Vagina (tissue), 2 donors: ENCODE measurements at regions not wholly inside any gene's neighbourhood (a gene's known extent, or its start where the extent isn't known, plus 50 kb on each side); places are given as distances from the start of the nearest gene placed in this dataset.

Source experiments
- DNase-seq, 2 donors: peaks; one replicate each; pipeline ENCODE4 v3.0.0-alpha.2; 2017; ENCODE audit errors: extremely low spot score in 2 of 2
- H3K27ac ChIP-seq: fragments of 200-600 bp; sonication (generic); one replicate; pipeline ENCODE4 v1.5.1; 2019
- H3K27me3 ChIP-seq: fragments of 200-600 bp; sonication (generic); one replicate; pipeline ENCODE4 v1.5.1; 2019
- H3K36me3 ChIP-seq, 2 donors: fragments of 200-600 bp; sonication (generic); one replicate each; pipeline ENCODE4 v1.5.1; 2017 to 2019
- H3K4me1 ChIP-seq: fragments of 200-600 bp; sonication (generic); one replicate; pipeline ENCODE4 v1.5.1; 2019
- H3K4me3 ChIP-seq, 2 donors: fragments of 200-600 bp; sonication (generic); 1 replicate in 1 of 2; 2 replicates in 1 of 2; pipeline ENCODE4 v1.5.1; 2016 to 2019
- H3K9me3 ChIP-seq: fragments of 200-600 bp; sonication (generic); one replicate; pipeline ENCODE4 v1.5.1; 2019
- CTCF ChIP-seq, 3 experiments: fragments of 450-650 bp in 2 of 3; fragments of 200-600 bp in 1 of 3; sonication (generic) in 1 of 3; IDR thresholded peaks; one replicate each; pipeline ENCODE4 v1.5.1; 2017 to 2019; ENCODE audit warnings: antibody characterized with exemption in 3 of 3, mild to moderate bottlenecking in 2 of 3, moderate library complexity in 2 of 3
- POLR2A ChIP-seq, 2 donors: fragments of 450-650 bp; IDR thresholded peaks; one replicate each; pipeline ENCODE4 v1.6.1; 2017; ENCODE audit warnings: antibody characterized with exemption in 2 of 2, mild to moderate bottlenecking in 2 of 2, moderate library complexity in 2 of 2
- POLR2AphosphoS5 ChIP-seq, 2 donors: sonication (generic); formaldehyde crosslinking; IDR thresholded peaks; one replicate each; pipeline ENCODE4 v1.9.0; 2017; ENCODE audit warnings: antibody characterized with exemption in 2 of 2, mild to moderate bottlenecking in 2 of 2, low read depth in 1 of 2; ENCODE audit not compliant: insufficient read depth in 1 of 2
- intact Hi-C: fragments of 100-400 bp; cut with DNase I; formaldehyde crosslinking; loops from one replicate; pipeline ENCODE4 v1.15.1; 2023

GRCh38 chr12:93109551-93110203 is 180.6 kb upstream of the EEA1 start:
- TF ChIP-seq POLR2A (IDR thresholded peaks at IDR 0.05) (no peak), CTCF (IDR thresholded peaks at IDR 0.05) (no peak), POLR2AphosphoS5 (IDR thresholded peaks at IDR 0.05; ENCODE audit: insufficient read depth in 1 of 2, low read depth in 1 of 2) (no peak)
- Histone ChIP-seq H3K36me3 (no peaks in the 10 kb centered on the region), H3K9me3 (no peaks in the 10 kb centered on the region), H3K4me1 (no peaks in the 10 kb centered on the region), H3K27me3 (no peaks in the 10 kb centered on the region), H3K27ac (no peak overlapping the region), H3K4me3 (no peak overlapping the region)
- intact Hi-C loops: no loop called here
- DNase-seq: no peak

- Histone ChIP-seq H3K27me3 (no peaks in the 10 kb centered on the region), H3K4me1 (peaks cover 12% of the 10 kb centered on the region), H3K27ac (no peak overlapping the region), H3K36me3 (no peaks in the 10 kb centered on the region), H3K4me3 (no peak overlapping the region), H3K9me3 (no peaks in the 10 kb centered on the region)
- TF ChIP-seq POLR2A (IDR thresholded peaks at IDR 0.05) (no peak), CTCF (IDR thresholded peaks at IDR 0.05) (no peak), POLR2AphosphoS5 (IDR thresholded peaks at IDR 0.05; ENCODE audit: insufficient read depth in 1 of 2, low read depth in 1 of 2) (no peak)
- intact Hi-C loops: no loop called here
- no peak for DNase-seq
Measured at GRCh38 chr12:93111773-93112172, 182.7 kb upstream of the EEA1 start.

- H3K27me3 ChIP-seq: no peaks in the 10 kb centered on the region
- peaks cover 12% of the 10 kb centered on the region for H3K4me1 ChIP-seq
- no peak overlapping the region for H3K27ac ChIP-seq
- H3K36me3 ChIP-seq: no peaks in the 10 kb centered on the region
- intact Hi-C loops: no loop called here
- TF ChIP-seq CTCF (IDR thresholded peaks at IDR 0.05) (no peak), POLR2AphosphoS5 (IDR thresholded peaks at IDR 0.05; ENCODE audit: insufficient read depth in 1 of 2, low read depth in 1 of 2) (no peak), POLR2A (IDR thresholded peaks at IDR 0.05) (no peak)
- DNase-seq: no peak
- H3K4me3 ChIP-seq: no peak overlapping the region
- no peaks in the 10 kb centered on the region for H3K9me3 ChIP-seq
Measured at GRCh38 chr12:93113317-93114006, 184.4 kb upstream of the EEA1 start.

- Histone ChIP-seq H3K4me1 (peaks cover 12% of the 10 kb centered on the region), H3K4me3 (no peak overlapping the region), H3K27ac (peak overlapping the region; percentile 39), H3K36me3 (no peaks in the 10 kb centered on the region), H3K27me3 (no peaks in the 10 kb centered on the region), H3K9me3 (no peaks in the 10 kb centered on the region)
- no peak for DNase-seq
- TF ChIP-seq CTCF (IDR thresholded peaks at IDR 0.05): no peak
- no peak for TF ChIP-seq POLR2A (IDR thresholded peaks at IDR 0.05)
- no peak for TF ChIP-seq POLR2AphosphoS5 (IDR thresholded peaks at IDR 0.05; ENCODE audit: insufficient read depth in 1 of 2, low read depth in 1 of 2)
- intact Hi-C loops: no loop called here
Measured at GRCh38 chr12:93115198-93115601, 186.1 kb upstream of the EEA1 start.

- DNase-seq: no peak
- H3K36me3 ChIP-seq: no peaks in the 10 kb centered on the region
- peaks cover 12% of the 10 kb centered on the region for H3K4me1 ChIP-seq
- no peaks in the 10 kb centered on the region for H3K27me3 ChIP-seq
- H3K4me3 ChIP-seq: no peak overlapping the region
- H3K27ac ChIP-seq: peak overlapping the region; percentile 39
- TF ChIP-seq CTCF (IDR thresholded peaks at IDR 0.05): no peak
- no peak for TF ChIP-seq POLR2AphosphoS5 (IDR thresholded peaks at IDR 0.05; ENCODE audit: insufficient read depth in 1 of 2, low read depth in 1 of 2)
- no peak for TF ChIP-seq POLR2A (IDR thresholded peaks at IDR 0.05)
- H3K9me3 ChIP-seq: no peaks in the 10 kb centered on the region
- intact Hi-C loops: no loop called here
Measured at GRCh38 chr12:93115646-93116045, 186.6 kb upstream of the EEA1 start.
